ENCODE measurements at regions not wholly inside any gene's neighbourhood (a gene's known extent, or its start where the extent isn't known, plus 50 kb on each side); places are given as distances from the start of the nearest gene placed in this dataset.
"Not testable (repeated sequence)": the region's sequence is repeated elsewhere in the genome, so short reads cannot be mapped to it uniquely, and the experiment has no call there.

DNA sequence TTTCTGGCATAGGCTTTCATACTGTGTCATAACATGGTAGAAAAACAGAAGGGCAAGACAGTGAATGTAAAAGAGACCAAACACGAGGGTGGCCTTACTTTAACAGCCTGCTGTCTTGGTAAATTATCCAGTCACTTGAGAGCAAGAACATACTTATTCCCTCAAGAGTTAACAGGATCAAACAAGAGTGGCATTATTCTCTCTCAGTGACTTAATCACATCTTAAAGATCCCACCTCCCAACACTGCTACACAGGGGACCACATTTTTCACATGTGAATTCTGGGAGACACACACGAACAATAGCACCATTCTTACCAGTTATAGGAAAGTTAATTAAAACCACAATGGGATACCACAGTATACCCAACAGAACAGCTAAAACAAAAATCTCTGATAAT lies 898.0 kb upstream of the C9orf72 start:
- TF ChIP-seq, protein P1, sequence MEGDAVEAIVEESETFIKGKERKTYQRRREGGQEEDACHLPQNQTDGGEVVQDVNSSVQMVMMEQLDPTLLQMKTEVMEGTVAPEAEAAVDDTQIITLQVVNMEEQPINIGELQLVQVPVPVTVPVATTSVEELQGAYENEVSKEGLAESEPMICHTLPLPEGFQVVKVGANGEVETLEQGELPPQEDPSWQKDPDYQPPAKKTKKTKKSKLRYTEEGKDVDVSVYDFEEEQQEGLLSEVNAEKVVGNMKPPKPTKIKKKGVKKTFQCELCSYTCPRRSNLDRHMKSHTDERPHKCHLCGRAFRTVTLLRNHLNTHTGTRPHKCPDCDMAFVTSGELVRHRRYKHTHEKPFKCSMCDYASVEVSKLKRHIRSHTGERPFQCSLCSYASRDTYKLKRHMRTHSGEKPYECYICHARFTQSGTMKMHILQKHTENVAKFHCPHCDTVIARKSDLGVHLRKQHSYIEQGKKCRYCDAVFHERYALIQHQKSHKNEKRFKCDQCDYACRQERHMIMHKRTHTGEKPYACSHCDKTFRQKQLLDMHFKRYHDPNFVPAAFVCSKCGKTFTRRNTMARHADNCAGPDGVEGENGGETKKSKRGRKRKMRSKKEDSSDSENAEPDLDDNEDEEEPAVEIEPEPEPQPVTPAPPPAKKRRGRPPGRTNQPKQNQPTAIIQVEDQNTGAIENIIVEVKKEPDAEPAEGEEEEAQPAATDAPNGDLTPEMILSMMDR (conservative IDR thresholded peaks at IDR 0.05; ENCODE audit: low read depth, low read length), result no peak
- no peak for DNase-seq (ENCODE audit: low read depth)
- H3K4me3 ChIP-seq (ENCODE audit: low read depth, low read length), result no peak overlapping the region

DNA sequence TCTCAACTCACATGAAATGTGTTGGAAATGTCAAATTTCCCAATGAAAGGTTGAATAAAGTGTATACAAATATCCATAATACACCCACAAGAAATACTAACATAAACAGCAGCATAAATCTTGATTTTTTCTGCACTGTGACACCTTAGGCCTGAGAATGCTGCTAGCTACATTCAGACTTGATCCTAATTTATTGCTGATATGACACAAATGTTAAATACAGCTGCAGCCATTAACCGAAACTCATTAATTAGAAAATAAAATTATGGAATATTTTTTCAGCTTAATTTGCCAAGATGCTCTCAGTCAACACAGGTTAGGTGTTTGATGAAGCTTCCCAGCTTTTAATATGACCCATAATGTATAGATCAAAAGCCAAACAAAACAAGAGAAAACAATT lies 914.3 kb upstream of the C9orf72 start:
- H3K4me3 ChIP-seq (ENCODE audit: low read depth, low read length), result no peak overlapping the region
- DNase-seq (ENCODE audit: low read depth), result no peak
- TF ChIP-seq, protein P1 (conservative IDR thresholded peaks at IDR 0.05; ENCODE audit: low read depth, low read length), result no peak

DNA sequence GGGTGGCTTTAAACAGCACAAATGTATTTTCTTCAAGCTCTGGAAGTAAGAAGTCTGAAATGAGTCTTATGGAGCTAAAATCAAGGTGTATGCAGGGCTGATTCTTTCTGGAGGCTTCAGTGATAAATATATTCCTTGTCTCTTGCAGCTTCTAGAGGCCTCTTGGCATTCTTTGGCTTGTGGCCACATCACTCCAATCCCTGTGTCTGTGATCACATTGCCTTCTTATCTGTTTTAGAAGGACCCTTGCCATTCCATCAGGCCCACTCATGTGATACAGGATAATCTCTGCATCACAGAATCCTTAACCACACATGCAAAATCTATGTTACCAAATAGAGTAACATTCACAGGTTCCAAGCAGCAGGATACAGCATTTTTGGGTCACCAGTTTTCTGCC lies 917.8 kb upstream of the C9orf72 start:
- no peak for DNase-seq (ENCODE audit: low read depth)
- H3K4me3 ChIP-seq (ENCODE audit: low read depth, low read length), result no peak overlapping the region
- TF ChIP-seq, protein P1 (conservative IDR thresholded peaks at IDR 0.05; ENCODE audit: low read depth, low read length), result no peak

DNA sequence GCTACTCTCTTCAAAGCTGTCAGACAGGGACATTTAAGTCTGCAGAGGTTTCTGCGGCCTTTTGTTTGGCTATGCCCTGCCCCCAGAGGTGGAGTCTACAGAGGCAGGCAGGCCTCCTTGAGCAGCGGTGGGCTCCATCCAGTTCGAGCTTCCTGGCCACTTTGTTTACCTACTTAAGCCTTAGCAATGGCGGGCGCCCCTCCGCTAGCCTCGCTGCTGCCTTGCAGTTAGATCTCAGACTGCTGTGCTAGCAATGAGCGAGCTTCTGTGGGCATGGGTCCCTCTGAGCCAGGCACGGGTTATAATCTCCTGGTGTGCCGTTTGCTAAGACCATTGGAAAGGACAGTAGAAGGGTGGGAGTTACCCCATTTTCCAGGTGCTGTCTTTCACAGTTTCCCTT lies 924.9 kb upstream of the C9orf72 start:
- DNase-seq (ENCODE audit: low read depth), result not testable (repeated sequence)

DNA sequence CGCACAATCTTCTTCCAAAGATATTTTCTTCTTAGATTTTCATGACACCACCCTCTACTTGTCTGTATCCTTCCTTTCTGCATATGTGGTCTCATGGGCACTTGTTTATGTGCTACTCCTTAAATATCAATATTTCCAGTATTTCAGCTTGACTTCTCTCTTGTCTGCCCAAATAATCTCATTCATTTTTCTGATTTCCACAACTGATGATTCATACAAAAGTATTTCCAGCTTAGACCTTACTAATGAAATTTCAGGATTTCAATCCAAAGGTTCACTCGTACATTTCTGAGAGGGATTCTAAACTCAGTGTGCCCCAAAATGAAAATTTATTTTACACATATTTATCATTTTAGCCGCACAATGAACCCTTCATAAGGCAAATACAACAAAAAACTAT lies 928.9 kb upstream of the C9orf72 start:
- DNase-seq (ENCODE audit: low read depth), result no peak
- H3K4me3 ChIP-seq (ENCODE audit: low read depth, low read length), result no peak overlapping the region
- TF ChIP-seq, protein P1 (conservative IDR thresholded peaks at IDR 0.05; ENCODE audit: low read depth, low read length), result no peak

More for the DNA sequence above, 924.9 kb upstream of the C9orf72 start:
- H3K4me3 ChIP-seq (ENCODE audit: low read depth, low read length), result not testable (repeated sequence)

DNA sequence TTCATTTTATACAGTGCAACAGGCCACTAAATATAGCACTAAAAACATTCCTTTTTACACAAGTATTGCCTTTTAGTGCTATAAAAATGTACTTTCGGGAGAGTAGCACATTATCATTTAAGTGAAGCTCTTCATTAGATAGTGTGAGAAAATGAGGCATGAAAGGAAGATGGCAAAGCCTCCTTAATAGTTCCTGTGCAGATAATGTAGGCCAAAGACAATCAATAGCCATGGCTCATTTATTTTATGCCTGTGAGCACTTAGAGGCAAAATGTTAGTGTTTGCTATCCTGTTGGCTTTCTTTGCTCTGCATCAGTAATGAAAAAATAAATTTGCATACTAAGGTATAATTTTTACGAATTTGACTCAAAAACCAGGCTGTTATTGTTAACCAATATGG lies 929.5 kb upstream of the C9orf72 start:
- TF ChIP-seq, protein P1 (conservative IDR thresholded peaks at IDR 0.05; ENCODE audit: low read depth, low read length), result no peak
- DNase-seq (ENCODE audit: low read depth), result no peak
- no peak overlapping the region for H3K4me3 ChIP-seq (ENCODE audit: low read depth, low read length)

DNA sequence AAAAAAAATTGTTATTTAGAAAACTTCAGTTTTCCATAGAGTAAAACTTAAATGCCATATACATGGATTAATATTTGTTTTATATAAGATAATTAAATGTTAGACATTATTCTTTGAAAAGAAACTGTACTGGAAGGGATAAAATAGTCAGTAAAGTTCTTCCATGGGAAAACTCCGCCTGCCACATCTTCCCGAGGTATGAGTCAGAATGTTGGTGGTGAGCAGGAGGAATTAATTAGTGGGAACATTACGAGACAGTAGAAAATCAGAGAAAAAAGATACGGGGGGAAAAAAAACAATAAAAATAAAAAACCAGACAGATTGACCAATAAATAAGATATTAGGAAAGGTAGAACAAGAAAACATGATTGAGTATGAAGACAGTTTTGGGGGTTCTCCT lies 930.3 kb upstream of the C9orf72 start:
- TF ChIP-seq, protein P1 (conservative IDR thresholded peaks at IDR 0.05; ENCODE audit: low read depth, low read length), result no peak
- no peak for DNase-seq (ENCODE audit: low read depth)
- H3K4me3 ChIP-seq (ENCODE audit: low read depth, low read length), result no peak overlapping the region

DNA sequence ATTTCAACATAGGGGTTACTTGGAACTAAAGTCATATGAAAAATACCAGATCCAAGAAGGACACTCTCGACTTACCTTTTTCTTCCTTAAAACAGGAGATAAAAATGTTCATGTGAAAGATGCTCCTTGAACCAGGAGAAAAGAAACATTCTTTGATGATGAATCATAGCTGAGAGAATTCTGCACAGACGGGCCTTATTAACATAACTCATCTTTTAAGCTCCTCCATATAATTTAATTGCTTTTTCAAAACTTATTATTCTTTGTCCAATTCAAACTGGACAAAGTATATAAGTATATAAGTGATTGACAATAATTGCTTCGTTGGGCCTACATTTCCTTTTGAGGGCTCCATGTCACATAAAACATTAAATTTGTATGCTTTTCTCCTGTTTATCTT lies 945.2 kb upstream of the C9orf72 start:
- TF ChIP-seq, protein P1 (conservative IDR thresholded peaks at IDR 0.05; ENCODE audit: low read depth, low read length), result no peak
- H3K4me3 ChIP-seq (ENCODE audit: low read depth, low read length), result no peak overlapping the region
- no peak for DNase-seq (ENCODE audit: low read depth)

DNA sequence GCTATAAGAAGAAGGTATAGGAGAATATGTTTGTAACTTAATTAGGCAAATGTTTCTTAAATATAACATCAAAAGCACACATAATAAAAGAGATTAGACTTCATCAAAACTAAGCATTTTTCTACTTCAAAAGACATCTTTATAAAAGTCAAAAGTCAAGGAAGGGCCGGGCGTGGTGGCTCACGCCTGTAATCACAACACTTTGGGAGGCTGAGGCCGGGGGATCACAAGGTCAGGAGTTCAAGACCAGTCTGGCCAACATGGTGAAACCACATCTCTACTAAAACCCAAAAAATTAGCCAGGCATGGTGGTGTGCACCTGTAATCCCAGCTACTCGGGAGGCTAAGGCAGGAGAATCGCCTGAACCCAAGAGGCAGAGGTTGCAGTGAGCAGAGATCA lies 951.0 kb upstream of the C9orf72 start:
- not testable (repeated sequence) for DNase-seq (ENCODE audit: low read depth); H3K4me3 ChIP-seq (ENCODE audit: low read depth, low read length)

All from choroid plexus epithelial cell (primary cell).